Epithelial cell of esophagus (primary cell): ENCODE measurements at regions not wholly inside any gene's neighbourhood (a gene's known extent, or its start where the extent isn't known, plus 50 kb on each side); places are given as distances from the start of the nearest gene placed in this dataset.
"Not testable (repeated sequence)": the region's sequence is repeated elsewhere in the genome, so short reads cannot be mapped to it uniquely, and the experiment has no call there.

ENCODE experiments used
- DNase-seq: peaks from one replicate; pipeline ENCODE4 v3.0.0; 2010; ENCODE audit warnings: low read depth
- H3K4me3 ChIP-seq: 2 replicates; pipeline ENCODE4 v1.5.1; 2011; ENCODE audit warnings: mild to moderate bottlenecking, low read length, control low read depth
- TF ChIP-seq, protein P1 (sequence below): IDR thresholded peaks from 2 replicates; pipeline ENCODE4 v1.5.1; 2011; ENCODE audit warnings: low read depth, mild to moderate bottlenecking, low read length, control low read depth, inconsistent platforms; ENCODE audit not compliant: insufficient read depth; ENCODE audit errors: missing control alignments

DNA sequence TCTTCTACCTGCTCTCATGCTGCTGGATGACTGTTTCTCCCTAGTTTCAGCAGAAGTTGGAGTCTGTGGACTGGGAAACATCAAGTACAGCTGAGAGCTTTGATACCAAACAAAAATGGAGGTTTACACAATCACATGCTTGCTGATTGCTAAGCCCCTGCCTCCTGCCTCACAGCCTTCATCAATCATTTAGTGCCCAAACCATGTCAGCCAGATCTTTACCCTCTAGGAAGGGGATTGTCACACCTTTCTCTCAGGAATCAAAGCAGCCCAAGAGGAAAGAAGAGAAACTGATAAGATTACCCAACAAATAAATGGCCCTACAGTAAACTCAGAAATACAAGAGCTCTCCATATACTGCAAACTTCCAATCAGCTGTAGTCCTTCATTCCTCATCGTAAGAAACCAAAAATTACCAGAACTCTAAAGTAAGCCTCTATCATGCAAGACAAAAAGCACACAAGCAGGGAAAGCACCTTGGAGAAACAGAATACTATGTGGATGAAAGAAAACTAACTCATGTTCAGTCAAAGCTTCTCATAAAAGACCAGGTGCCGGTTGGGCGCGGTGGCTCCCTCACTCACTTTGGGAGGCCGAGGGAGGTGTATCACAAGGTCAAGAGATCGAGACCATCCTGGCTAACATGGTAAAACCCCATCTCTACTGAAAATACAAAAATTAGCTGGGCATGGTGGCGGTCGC is 63.6 kb upstream of the RESF1 start:
- no peak overlapping the region for H3K4me3 ChIP-seq

DNA sequence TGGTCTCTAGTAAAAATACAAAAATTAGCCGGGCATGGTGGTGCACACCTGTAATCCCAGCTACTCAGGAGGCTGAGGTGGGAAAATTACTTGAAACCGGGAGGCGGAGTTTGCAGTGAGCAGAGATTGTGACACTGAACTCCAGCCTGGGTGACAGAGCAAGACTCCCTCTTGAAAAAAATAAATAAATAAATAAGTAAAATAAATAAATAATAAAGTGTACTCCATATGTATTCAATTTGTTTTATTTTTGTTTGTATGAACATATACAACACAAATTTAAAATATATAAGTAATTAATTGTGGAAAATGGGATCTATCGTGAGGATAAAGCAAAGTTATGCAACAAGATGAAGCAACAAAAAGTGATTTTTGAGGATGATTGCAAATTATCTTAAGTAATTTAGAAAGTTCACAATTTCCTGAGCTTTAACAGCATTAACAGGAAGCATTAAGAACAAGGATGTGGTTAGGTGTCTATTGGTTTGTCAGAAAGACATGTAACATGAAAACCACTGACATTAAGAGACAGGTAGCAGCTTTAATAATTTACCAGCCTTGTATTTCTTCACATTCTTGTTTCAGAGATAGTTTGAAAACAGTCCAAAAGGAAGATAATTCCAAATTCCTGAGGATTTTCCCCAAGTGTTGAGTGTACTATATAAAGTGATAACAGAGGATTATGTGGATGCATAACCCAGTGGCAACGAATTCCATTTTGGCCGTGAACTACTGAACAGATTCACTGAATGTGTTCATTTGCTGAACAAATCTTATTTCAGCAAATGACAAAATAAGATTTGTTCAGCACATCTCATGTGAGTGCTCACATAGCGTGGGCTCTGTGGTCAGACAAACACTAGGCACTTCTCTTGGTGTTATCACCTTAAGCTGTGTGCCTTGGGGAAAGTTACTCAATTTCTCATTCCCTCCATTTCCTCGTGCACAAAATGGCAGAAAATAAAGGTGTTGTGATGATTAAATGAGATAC is 68.6 kb upstream of the RESF1 start:
- DNase-seq: no peak
- H3K4me3 ChIP-seq: no peak overlapping the region
- TF ChIP-seq, protein P1, sequence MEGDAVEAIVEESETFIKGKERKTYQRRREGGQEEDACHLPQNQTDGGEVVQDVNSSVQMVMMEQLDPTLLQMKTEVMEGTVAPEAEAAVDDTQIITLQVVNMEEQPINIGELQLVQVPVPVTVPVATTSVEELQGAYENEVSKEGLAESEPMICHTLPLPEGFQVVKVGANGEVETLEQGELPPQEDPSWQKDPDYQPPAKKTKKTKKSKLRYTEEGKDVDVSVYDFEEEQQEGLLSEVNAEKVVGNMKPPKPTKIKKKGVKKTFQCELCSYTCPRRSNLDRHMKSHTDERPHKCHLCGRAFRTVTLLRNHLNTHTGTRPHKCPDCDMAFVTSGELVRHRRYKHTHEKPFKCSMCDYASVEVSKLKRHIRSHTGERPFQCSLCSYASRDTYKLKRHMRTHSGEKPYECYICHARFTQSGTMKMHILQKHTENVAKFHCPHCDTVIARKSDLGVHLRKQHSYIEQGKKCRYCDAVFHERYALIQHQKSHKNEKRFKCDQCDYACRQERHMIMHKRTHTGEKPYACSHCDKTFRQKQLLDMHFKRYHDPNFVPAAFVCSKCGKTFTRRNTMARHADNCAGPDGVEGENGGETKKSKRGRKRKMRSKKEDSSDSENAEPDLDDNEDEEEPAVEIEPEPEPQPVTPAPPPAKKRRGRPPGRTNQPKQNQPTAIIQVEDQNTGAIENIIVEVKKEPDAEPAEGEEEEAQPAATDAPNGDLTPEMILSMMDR: no peak

More for the DNA sequence above, 63.6 kb upstream of the RESF1 start:
- no peak for DNase-seq
- TF ChIP-seq, protein P1: no peak

DNA sequence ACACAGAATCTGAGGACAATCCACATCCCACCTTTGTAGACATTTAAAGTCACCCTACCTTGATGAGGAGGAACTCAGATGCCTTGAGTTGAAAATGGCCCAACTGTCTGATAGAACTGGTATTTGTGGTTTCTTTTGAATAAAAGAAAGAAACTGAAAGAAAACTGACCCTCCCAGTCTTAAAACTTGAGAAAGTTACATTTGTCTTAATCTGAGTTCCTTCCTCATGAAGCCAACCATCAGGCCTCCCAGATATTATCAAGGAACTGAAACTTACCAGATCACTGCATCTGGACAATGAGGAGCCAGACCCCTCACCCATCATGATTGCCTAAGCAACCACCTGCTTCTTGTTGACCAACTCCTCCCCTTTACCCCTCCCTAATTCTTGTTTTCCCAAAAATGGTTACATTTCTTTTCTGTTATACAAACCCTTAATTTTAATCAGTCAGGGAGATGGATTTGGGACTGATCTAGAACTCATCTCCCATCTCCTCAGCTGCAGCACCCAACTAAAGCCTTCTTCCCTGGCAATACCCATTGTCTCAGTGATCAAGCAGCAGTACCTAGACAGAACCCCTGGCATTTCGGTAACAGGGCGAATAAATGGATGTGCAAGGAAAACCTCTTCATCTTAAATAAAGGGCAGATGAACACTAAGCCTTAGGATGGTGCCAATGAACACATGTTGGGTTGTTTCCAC is 72.0 kb upstream of the RESF1 start:
- DNase-seq: no peak
- H3K4me3 ChIP-seq: no peak overlapping the region
- TF ChIP-seq, protein P1: no peak

DNA sequence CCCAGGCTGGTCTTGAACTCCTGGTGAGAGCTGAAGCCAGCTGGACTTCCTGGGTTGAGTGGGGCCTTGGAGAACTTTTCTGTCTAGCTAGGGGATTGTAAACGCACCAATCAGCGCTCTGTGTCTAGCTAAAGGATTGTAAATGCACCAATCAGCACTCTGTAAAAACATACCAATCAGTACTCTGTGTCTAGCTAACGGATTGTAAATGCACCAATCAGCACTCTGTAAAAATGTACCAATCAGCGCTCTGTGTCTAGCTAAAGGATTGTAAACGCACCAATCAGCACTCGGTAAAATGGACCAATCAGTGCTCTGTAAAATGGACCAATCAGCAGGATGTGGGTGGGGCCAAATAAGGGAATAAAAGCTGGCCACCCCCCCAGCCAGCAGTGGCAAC is 76.5 kb upstream of the RESF1 start:
- H3K4me3 ChIP-seq, DNase-seq: not testable (repeated sequence)

DNA sequence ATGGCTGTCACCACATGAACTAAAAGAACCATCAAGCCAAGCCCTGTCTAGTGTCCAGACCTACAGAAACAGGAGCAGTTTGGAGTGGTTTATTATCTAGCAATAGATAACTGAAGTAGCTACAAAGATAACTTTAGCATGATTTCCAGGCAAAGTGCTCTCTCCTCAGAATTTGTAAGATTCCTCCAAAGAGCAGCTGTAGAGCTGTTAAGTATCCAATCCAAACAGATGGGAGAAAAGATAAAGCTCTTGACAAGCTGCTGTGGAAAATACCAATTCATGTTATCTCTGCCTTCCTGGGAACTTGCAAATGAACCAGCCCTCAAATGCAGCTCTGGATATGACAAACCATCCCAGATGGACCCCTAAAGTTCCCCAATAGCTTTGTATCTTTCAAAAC is 78.9 kb upstream of the RESF1 start:
- no peak overlapping the region for H3K4me3 ChIP-seq
- TF ChIP-seq, protein P1: no peak

DNA sequence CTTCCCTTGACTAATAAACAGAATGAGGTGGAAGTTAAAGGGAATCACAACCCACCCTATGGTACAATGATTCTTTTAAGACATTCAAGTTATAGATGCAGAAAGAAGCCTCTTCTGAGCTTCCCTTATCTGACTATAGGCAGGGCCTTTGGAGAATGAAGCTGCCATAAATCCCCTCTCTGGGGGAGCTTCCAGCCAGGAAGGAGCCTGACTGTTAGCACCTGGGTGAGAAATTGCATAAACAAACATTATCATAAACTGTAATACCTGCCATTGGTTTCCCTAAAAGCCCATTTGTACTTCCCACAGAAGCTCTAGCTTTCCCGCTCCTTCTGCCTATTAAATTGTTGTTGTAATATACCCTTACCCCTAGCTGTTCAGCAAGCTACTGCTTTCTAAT is 81.3 kb upstream of the RESF1 start:
- no peak for DNase-seq
- no peak overlapping the region for H3K4me3 ChIP-seq

More for the DNA sequence above, 78.9 kb upstream of the RESF1 start:
- DNase-seq: no peak

More for the DNA sequence above, 81.3 kb upstream of the RESF1 start:
- TF ChIP-seq, protein P1: no peak
